ENCODE measurements at regions not wholly inside any gene's neighbourhood (a gene's known extent, or its start where the extent isn't known, plus 50 kb on each side); places are given as distances from the start of the nearest gene placed in this dataset.

- TF ChIP-seq YY1 (tag by site-specific recombination; IDR thresholded peaks at IDR 0.05) = no peak
- no peak for TF ChIP-seq TCF7L2 (IDR thresholded peaks at IDR 0.05; ENCODE audit: borderline replicate concordance, low read depth, low read length)
- TF ChIP-seq, protein P1, sequence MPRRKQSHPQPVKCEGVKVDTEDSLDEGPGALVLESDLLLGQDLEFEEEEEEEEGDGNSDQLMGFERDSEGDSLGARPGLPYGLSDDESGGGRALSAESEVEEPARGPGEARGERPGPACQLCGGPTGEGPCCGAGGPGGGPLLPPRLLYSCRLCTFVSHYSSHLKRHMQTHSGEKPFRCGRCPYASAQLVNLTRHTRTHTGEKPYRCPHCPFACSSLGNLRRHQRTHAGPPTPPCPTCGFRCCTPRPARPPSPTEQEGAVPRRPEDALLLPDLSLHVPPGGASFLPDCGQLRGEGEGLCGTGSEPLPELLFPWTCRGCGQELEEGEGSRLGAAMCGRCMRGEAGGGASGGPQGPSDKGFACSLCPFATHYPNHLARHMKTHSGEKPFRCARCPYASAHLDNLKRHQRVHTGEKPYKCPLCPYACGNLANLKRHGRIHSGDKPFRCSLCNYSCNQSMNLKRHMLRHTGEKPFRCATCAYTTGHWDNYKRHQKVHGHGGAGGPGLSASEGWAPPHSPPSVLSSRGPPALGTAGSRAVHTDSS (tag by site-specific recombination; IDR thresholded peaks at IDR 0.05) = no peak
- TF ChIP-seq ZNF398 (tag by site-specific recombination; IDR thresholded peaks at IDR 0.05) = no peak
- no peak for TF ChIP-seq CTCF (tag by site-specific recombination; IDR thresholded peaks at IDR 0.05)
- TF ChIP-seq ZNF510 (tag by site-specific recombination; IDR thresholded peaks at IDR 0.05; ENCODE audit: insufficient replicate concordance) = no peak
- TF ChIP-seq ZNF146 (tag by site-specific recombination; IDR thresholded peaks at IDR 0.05) = no peak
- TF ChIP-seq, protein P2, sequence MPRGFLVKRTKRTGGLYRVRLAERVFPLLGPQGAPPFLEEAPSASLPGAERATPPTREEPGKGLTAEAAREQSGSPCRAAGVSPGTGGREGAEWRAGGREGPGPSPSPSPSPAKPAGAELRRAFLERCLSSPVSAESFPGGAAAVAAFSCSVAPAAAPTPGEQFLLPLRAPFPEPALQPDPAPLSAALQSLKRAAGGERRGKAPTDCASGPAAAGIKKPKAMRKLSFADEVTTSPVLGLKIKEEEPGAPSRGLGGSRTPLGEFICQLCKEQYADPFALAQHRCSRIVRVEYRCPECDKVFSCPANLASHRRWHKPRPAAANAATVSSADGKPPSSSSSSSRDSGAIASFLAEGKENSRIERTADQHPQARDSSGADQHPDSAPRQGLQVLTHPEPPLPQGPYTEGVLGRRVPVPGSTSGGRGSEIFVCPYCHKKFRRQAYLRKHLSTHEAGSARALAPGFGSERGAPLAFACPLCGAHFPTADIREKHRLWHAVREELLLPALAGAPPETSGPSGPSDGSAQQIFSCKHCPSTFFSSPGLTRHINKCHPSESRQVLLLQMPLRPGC (tag by site-specific recombination; IDR thresholded peaks at IDR 0.05) = no peak
- no peak for TF ChIP-seq ZSCAN18 (tag by site-specific recombination; IDR thresholded peaks at IDR 0.05)
- TF ChIP-seq PRDM1 (tag by site-specific recombination; IDR thresholded peaks at IDR 0.05) = no peak
- no peak for TF ChIP-seq ZNF394 (tag by site-specific recombination; IDR thresholded peaks at IDR 0.05; ENCODE audit: borderline replicate concordance)
- TF ChIP-seq ZNF777 (tag by site-specific recombination; IDR thresholded peaks at IDR 0.05; ENCODE audit: borderline replicate concordance) = no peak
These were observed 390.4 kb upstream of the IZUMO3 start for GRCh38 chr9:24936117-24936516.

Measured in HEK293 (cell line).